A549 (cell line): ENCODE measurements at regions not wholly inside any gene's neighbourhood (a gene's known extent, or its start where the extent isn't known, plus 50 kb on each side); places are given as distances from the start of the nearest gene placed in this dataset.

Source experiments
- ATAC-seq, 2 experiments: fragments of 200-7000 bp in 1 of 2; fragments of >200 bp in 1 of 2; cut with Nextera tagmentation in 1 of 2; cut with Tn5 transposase in 1 of 2; 3 replicates each; pipeline versions ENCODE4 v1.8.0 to v1.9.1; 2018 to 2020; ENCODE audit warnings: mild to moderate bottlenecking in 1 of 2, moderate library complexity in 1 of 2
- CTCF ChIA-PET: fragments of 300-600 bp; sonication (Branson Sonifier 250); formaldehyde crosslinking; extraction: SDS; loops from one replicate; lab custom pipeline; 2021; ENCODE audit warnings: antibody characterized with exemption, inconsistent platforms; lab: Yijun Ruan, JAX
- POLR2A ChIA-PET: fragments of 350-600 bp; formaldehyde crosslinking; extraction: SDS; loops from one replicate; lab custom pipeline; 2021; ENCODE audit warnings: antibody characterized with exemption, inconsistent platforms; lab: Yijun Ruan, JAX
- DNase-seq, 2 experiments: peaks; one replicate each; pipeline versions ENCODE4 v3.0.0 to v3.0.0-alpha.2; 2011 to 2016; ENCODE audit warnings: low read depth in 1 of 2, low spot score in 1 of 2
- FAIRE-seq: peaks from 2 replicates; lab custom pipeline; 2011; peaks lifted over from hg19 to GRCh38; lab: Jason Lieb, UNC
- H3K27ac ChIP-seq, 2 experiments: fragments of >200 bp; sonication (Bioruptor Twin); formaldehyde crosslinking; 3 replicates each; pipeline ENCODE4 v1.5.1; 2016 to 2017
- H3K4me1 ChIP-seq: fragments of >200 bp; sonication (Bioruptor Twin); formaldehyde crosslinking; 3 replicates; pipeline ENCODE4 v1.6.1; 2016
- H3K4me2 ChIP-seq: fragments of >200 bp; sonication (Bioruptor Twin); formaldehyde crosslinking; 3 replicates; pipeline ENCODE4 v1.6.1; 2016
- H3K4me3 ChIP-seq: fragments of >200 bp; sonication (Bioruptor Twin); formaldehyde crosslinking; 3 replicates; pipeline ENCODE4 v1.5.1; 2016
- H3K9me3 ChIP-seq: fragments of >200 bp; sonication (Bioruptor Twin); formaldehyde crosslinking; 3 replicates; pipeline ENCODE4 v1.6.1; 2016
- BCL3 ChIP-seq: fragments of >200 bp; sonication (Bioruptor Twin); formaldehyde crosslinking; IDR thresholded peaks from 3 replicates; pipeline ENCODE4 v1.6.1; 2016
- CEBPB ChIP-seq, 2 experiments: fragments of >200 bp in 1 of 2; sonication (Bioruptor Twin) in 1 of 2; formaldehyde crosslinking in 1 of 2; IDR thresholded peaks; 2 replicates each; pipeline ENCODE4 v1.6.1; 2012 to 2016
- CHD2 ChIP-seq: fragments of 150-350 bp; IDR thresholded peaks from 2 replicates; pipeline ENCODE4 v1.6.1; 2014; ENCODE audit warnings: low read length; ENCODE audit not compliant: partially characterized antibody
- EP300 ChIP-seq, 2 experiments: fragments of >200 bp; sonication (Bioruptor Twin); formaldehyde crosslinking; IDR thresholded peaks; 2 replicates in 1 of 2; 3 replicates in 1 of 2; pipeline ENCODE4 v1.6.1; 2016 to 2017
- FOXS1 ChIP-seq: fragments of 250-450 bp; sonication (Bioruptor Pico); IDR thresholded peaks from 2 replicates; pipeline ENCODE4 v1.5.0; 2020; ENCODE audit warnings: mild to moderate bottlenecking, moderate library complexity
- GATA3 ChIP-seq: IDR thresholded peaks from 2 replicates; pipeline ENCODE4 v1.6.1; 2012; ENCODE audit warnings: borderline replicate concordance
- HMGXB4 ChIP-seq: fragments of 250-450 bp; sonication (Bioruptor Pico); IDR thresholded peaks from 2 replicates; pipeline ENCODE4 v1.5.0; 2021; ENCODE audit warnings: mild to moderate bottlenecking, moderate library complexity, borderline replicate concordance
- HOXB5 ChIP-seq: fragments of 250-450 bp; sonication (Bioruptor Pico); IDR thresholded peaks from 2 replicates; pipeline ENCODE4 v1.5.0; 2020; ENCODE audit warnings: mild to moderate bottlenecking, moderate library complexity
- JUN ChIP-seq, 2 experiments: fragments of >200 bp; sonication (Bioruptor Twin); formaldehyde crosslinking; IDR thresholded peaks; 2 replicates in 1 of 2; 3 replicates in 1 of 2; pipeline ENCODE4 v1.6.1; 2016 to 2017
- KDM1A ChIP-seq: fragments of 200-600 bp; sonication (generic); IDR thresholded peaks from 2 replicates; pipeline ENCODE4 v1.6.1; 2016; ENCODE audit warnings: low read depth, mild to moderate bottlenecking
- MAFK ChIP-seq: fragments of 450-650 bp; IDR thresholded peaks from 2 replicates; pipeline ENCODE4 v1.6.1; 2014; ENCODE audit not compliant: partially characterized antibody
- MAZ ChIP-seq: fragments of 150-350 bp; IDR thresholded peaks from 2 replicates; pipeline ENCODE4 v1.6.1; 2014; ENCODE audit warnings: antibody characterized with exemption, low read depth, low read length, borderline replicate concordance
- MYC ChIP-seq: IDR thresholded peaks from 2 replicates; pipeline ENCODE4 v1.6.1; 2012; ENCODE audit warnings: mild to moderate bottlenecking, inconsistent platforms, low read length, improper control_type of control experiment, borderline replicate concordance
- NPAS2 ChIP-seq: fragments of 250-450 bp; sonication (Bioruptor Pico); IDR thresholded peaks from 2 replicates; pipeline ENCODE4 v1.8.0; 2022; ENCODE audit warnings: mild to moderate bottlenecking, moderate library complexity, borderline replicate concordance
- POLR2AphosphoS2 ChIP-seq: conservative IDR thresholded peaks from 2 replicates; pipeline ENCODE4 v1.6.1; 2012; ENCODE audit warnings: low read length, improper control_type of control experiment, inconsistent platforms
- RAD21 ChIP-seq, 2 experiments: fragments of >200 bp in 1 of 2; sonication (Bioruptor Twin) in 1 of 2; formaldehyde crosslinking in 1 of 2; IDR thresholded peaks in 1 of 2; conservative IDR thresholded peaks in 1 of 2; 2 replicates in 1 of 2; 3 replicates in 1 of 2; pipeline ENCODE4 v1.6.1; 2012 to 2018; ENCODE audit warnings: inconsistent platforms in 1 of 2
- RCOR1 ChIP-seq: fragments of 150-350 bp; IDR thresholded peaks from 2 replicates; pipeline ENCODE4 v1.6.1; 2014; ENCODE audit warnings: antibody characterized with exemption, low read length, low read depth
- RFX5 ChIP-seq: fragments of 450-650 bp; IDR thresholded peaks from 2 replicates; pipeline ENCODE4 v1.7.1; 2014; ENCODE audit warnings: antibody characterized with exemption, mild to moderate bottlenecking, moderate library complexity
- RNF2 ChIP-seq: fragments of 200-600 bp; sonication (generic); IDR thresholded peaks from 2 replicates; pipeline ENCODE4 v1.6.1; 2016; ENCODE audit warnings: low read depth, mild to moderate bottlenecking, antibody characterized with exemption, moderate library complexity, borderline replicate concordance
- TP53 ChIP-seq: fragments of 250-450 bp; sonication (Bioruptor Pico); IDR thresholded peaks from 2 replicates; pipeline ENCODE4 v1.5.0; 2021; ENCODE audit warnings: mild to moderate bottlenecking, moderate library complexity
- ZFP36 ChIP-seq: fragments of 450-650 bp; IDR thresholded peaks from 2 replicates; pipeline ENCODE4 v1.6.1; 2014; ENCODE audit warnings: borderline replicate concordance; ENCODE audit not compliant: partially characterized antibody
- ZNF302 ChIP-seq: fragments of 250-450 bp; sonication (Bioruptor Pico); IDR thresholded peaks from 2 replicates; pipeline ENCODE4 v1.9.0; 2021; ENCODE audit warnings: inconsistent platforms, mild to moderate bottlenecking, moderate library complexity
- WGBS: methylation state at CpG from one replicate; pipeline ENCODE4 v1.1.6; 2017; ENCODE audit errors: missing lambda C conversion rate; 5-methylcytosine and 5-hydroxymethylcytosine counted together
- TF ChIP-seq, protein P1 (sequence below): IDR thresholded peaks from 2 replicates; pipeline ENCODE4 v1.6.1; 2012
- TF ChIP-seq, protein P2 (sequence below): fragments of >200 bp; sonication (Bioruptor Twin); formaldehyde crosslinking; IDR thresholded peaks from 3 replicates; pipeline ENCODE4 v1.5.1; 2016

DNA sequence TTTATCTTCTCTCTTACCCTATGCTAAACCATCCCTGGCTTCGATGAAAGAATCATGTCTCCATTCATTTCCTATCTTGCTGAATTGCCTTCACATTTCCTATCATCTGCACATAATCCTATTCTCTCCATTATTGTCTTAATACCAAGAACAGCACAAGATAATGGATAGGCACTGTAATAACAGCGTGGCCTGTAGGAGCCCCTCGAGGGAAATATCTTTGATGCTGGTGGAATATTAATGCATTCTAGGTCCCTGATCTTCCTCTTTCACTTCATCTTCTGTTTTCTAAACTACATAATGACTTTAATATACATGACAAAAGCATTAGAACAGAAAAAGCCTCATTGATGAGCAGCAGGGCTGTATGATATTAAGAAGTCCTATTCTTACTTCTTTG is 720.6 kb downstream of the RWDD3 start:
- ChIA-PET CTCF (no interaction called here), POLR2A (no interaction called here)
- Histone ChIP-seq H3K4me1 (no peaks in the 10 kb centered on the region), H3K4me2 (no peak overlapping the region), H3K4me3 (no peak overlapping the region), H3K27ac (no peak overlapping the region), H3K9me3 (no peaks in the 10 kb centered on the region)
- WGBS: 5% methylated on average over 3 of the region's 3 CpGs
- ATAC-seq (no peak), DNase-seq (no peak), FAIRE-seq (no peak)
- TF ChIP-seq CHD2: no peak
- no peak for TF ChIP-seq ZFP36
- no peak for TF ChIP-seq RFX5
- no peak for TF ChIP-seq CEBPB (IDR thresholded peaks at IDR 0.05)
- no peak for TF ChIP-seq HOXB5
- TF ChIP-seq JUN (IDR thresholded peaks at IDR 0.05): no peak

DNA sequence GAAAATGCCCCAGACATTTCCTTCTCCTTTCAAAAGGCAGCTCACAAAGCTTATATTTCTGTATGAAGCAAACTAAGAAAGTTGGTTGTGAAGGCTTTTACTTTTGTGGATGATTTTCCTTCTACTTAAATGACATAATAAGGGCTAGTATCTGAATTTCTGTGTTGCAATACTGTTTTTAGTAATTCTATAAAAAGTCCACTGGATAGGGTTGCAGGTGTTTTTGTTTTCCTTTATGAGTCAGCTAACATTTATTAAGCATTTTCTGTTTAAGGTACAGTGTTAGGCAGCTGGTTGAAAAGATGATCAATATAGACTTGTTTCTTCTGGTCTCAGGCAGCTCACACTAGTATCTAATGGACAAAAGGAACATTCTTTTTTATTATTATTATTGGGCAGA is 722.2 kb downstream of the RWDD3 start:
- no peak overlapping the region for H3K27ac ChIP-seq
- no peak overlapping the region for H3K4me2 ChIP-seq
- TF ChIP-seq CEBPB (IDR thresholded peaks at IDR 0.05): no peak
- TF ChIP-seq MYC: no peak
- TF ChIP-seq BCL3: no peak
- TF ChIP-seq MAZ: no peak
- TF ChIP-seq EP300 (IDR thresholded peaks at IDR 0.05): no peak
- TF ChIP-seq, protein P1, sequence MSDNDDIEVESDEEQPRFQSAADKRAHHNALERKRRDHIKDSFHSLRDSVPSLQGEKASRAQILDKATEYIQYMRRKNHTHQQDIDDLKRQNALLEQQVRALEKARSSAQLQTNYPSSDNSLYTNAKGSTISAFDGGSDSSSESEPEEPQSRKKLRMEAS: no peak
- no peak for TF ChIP-seq ZNF302 (CRISPR knock-in tag)
- TF ChIP-seq CHD2: no peak
- no peak for TF ChIP-seq POLR2AphosphoS2
- no peak for TF ChIP-seq RCOR1
- no peak for TF ChIP-seq HMGXB4 (CRISPR knock-in tag)
- TF ChIP-seq MAFK: no peak
- no peaks in the 10 kb centered on the region for H3K4me1 ChIP-seq
- ATAC-seq: no peak
- H3K4me3 ChIP-seq: no peak overlapping the region
- ChIA-PET CTCF (no interaction called here), POLR2A (no interaction called here)
- no peak for DNase-seq
- H3K9me3 ChIP-seq: no peaks in the 10 kb centered on the region
- no peak for FAIRE-seq

DNA sequence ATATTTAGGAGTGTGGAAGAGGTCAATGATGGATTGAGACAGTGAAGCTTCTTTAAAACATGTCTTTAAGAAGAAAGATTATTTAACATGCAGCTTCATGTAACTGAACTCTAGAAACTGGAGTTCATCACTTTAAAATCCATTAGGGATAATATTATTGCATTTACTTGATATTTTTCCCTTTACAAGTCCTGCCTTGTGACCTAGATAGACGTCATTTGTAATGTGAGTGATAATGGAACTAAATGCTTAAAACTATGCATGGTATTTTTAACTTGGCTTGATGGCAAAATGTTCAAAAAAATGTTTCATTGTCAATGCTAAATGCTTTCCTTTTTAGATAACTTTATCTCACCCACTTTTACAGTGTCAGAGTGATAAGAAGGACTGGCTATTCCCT is 723.7 kb downstream of the RWDD3 start:
- 7% methylated on average over 1 of the region's 1 CpG for WGBS
- no peak overlapping the region for H3K4me3 ChIP-seq
- ChIA-PET CTCF (no interaction called here), POLR2A (no interaction called here)
- no peak overlapping the region for H3K4me2 ChIP-seq
- DNase-seq (no peak), FAIRE-seq (no peak), ATAC-seq (no peak)
- no peak overlapping the region for H3K27ac ChIP-seq
- H3K4me1 ChIP-seq: no peaks in the 10 kb centered on the region
- H3K9me3 ChIP-seq: no peaks in the 10 kb centered on the region
- TF ChIP-seq KDM1A: no peak
- no peak for TF ChIP-seq RNF2
- no peak for TF ChIP-seq NPAS2 (CRISPR knock-in tag)
- TF ChIP-seq TP53: no peak
- TF ChIP-seq RAD21 (conservative IDR thresholded peaks at IDR 0.05 in 1 of 2, IDR thresholded peaks at IDR 0.05 in 1 of 2): no peak
- TF ChIP-seq, protein P1: no peak
- no peak for TF ChIP-seq FOXS1 (CRISPR knock-in tag)
- no peak for TF ChIP-seq GATA3
- TF ChIP-seq, protein P2, sequence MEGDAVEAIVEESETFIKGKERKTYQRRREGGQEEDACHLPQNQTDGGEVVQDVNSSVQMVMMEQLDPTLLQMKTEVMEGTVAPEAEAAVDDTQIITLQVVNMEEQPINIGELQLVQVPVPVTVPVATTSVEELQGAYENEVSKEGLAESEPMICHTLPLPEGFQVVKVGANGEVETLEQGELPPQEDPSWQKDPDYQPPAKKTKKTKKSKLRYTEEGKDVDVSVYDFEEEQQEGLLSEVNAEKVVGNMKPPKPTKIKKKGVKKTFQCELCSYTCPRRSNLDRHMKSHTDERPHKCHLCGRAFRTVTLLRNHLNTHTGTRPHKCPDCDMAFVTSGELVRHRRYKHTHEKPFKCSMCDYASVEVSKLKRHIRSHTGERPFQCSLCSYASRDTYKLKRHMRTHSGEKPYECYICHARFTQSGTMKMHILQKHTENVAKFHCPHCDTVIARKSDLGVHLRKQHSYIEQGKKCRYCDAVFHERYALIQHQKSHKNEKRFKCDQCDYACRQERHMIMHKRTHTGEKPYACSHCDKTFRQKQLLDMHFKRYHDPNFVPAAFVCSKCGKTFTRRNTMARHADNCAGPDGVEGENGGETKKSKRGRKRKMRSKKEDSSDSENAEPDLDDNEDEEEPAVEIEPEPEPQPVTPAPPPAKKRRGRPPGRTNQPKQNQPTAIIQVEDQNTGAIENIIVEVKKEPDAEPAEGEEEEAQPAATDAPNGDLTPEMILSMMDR: no peak
- TF ChIP-seq, all 56 proteins: peak for 0
